CD4-positive, alpha-beta T cell (primary cell): ENCODE measurements at regions not wholly inside any gene's neighbourhood (a gene's known extent, or its start where the extent isn't known, plus 50 kb on each side); places are given as distances from the start of the nearest gene placed in this dataset.
"Not testable (repeated sequence)": the region's sequence is repeated elsewhere in the genome, so short reads cannot be mapped to it uniquely, and the experiment has no call there.

Experiments used
- ATAC-seq: fragments of 200-7000 bp; cut with Tn5 transposase; one replicate; pipeline ENCODE4 v1.10.0; 2022; ENCODE audit warnings: mild to moderate bottlenecking; ENCODE audit not compliant: poor library complexity
- CTCF ChIA-PET: fragments of 350-600 bp; sonication (Branson Sonifier 250); formaldehyde crosslinking; loops from one replicate; lab custom pipeline; 2021; ENCODE audit warnings: antibody characterized with exemption, inconsistent platforms; lab: Charles Lee
- POLR2A ChIA-PET: fragments of 350-600 bp; sonication (Branson Sonifier 250); formaldehyde crosslinking; loops from one replicate; lab custom pipeline; 2021; ENCODE audit warnings: antibody characterized with exemption, inconsistent platforms; lab: Charles Lee
- DNase-seq, 14 experiments: peaks; one replicate each; pipeline ENCODE4 v3.0.0-alpha.2; 2013 to 2020; ENCODE audit warnings: mixed read lengths in 2 of 14
- H3K27ac ChIP-seq, 2 donors: one replicate each; pipeline versions ENCODE4 v1.5.1 to v1.7.0; 2013; ENCODE audit warnings: low read length in 2 of 2, low read depth in 1 of 2, mild to moderate bottlenecking in 1 of 2
- H3K27me3 ChIP-seq, 2 experiments: 1 replicate in 1 of 2; 2 replicates in 1 of 2; pipeline versions ENCODE4 v1.6.1 to v1.7.0; 2013; ENCODE audit warnings: low read length in 2 of 2, control low read depth in 1 of 2, mild to moderate bottlenecking in 1 of 2, moderate library complexity in 1 of 2; ENCODE audit not compliant: insufficient read depth in 2 of 2, control insufficient read depth in 1 of 2
- H3K36me3 ChIP-seq: one replicate; pipeline ENCODE4 v1.6.1; 2013; ENCODE audit warnings: low read length, control low read depth; ENCODE audit not compliant: insufficient read depth
- H3K4me1 ChIP-seq: one replicate; pipeline ENCODE4 v1.6.1; 2013; ENCODE audit warnings: low read length, control low read depth; ENCODE audit not compliant: insufficient read depth
- H3K4me3 ChIP-seq: one replicate; pipeline ENCODE4 v1.5.1; 2013; ENCODE audit warnings: mild to moderate bottlenecking, low read length, moderate library complexity
- H3K9me3 ChIP-seq, 2 experiments: 1 replicate in 1 of 2; 2 replicates in 1 of 2; pipeline versions ENCODE4 v1.6.1 to v1.7.0; 2013; ENCODE audit warnings: low read length in 2 of 2, mild to moderate bottlenecking in 2 of 2, control low read depth in 1 of 2, moderate library complexity in 1 of 2; ENCODE audit not compliant: control insufficient read depth in 1 of 2, insufficient read depth in 1 of 2
- H3K27ac Mint-ChIP-seq: one replicate; pipeline ENCODE4 v1.8.0; 2020; ENCODE audit warnings: mixed read lengths
- H3K27me3 Mint-ChIP-seq: one replicate; pipeline ENCODE4 v1.8.0; 2021; ENCODE audit warnings: mixed read lengths
- H3K36me3 Mint-ChIP-seq: one replicate; pipeline ENCODE4 v1.8.0; 2021; ENCODE audit warnings: low read depth, mixed read lengths
- H3K4me1 Mint-ChIP-seq: one replicate; pipeline ENCODE4 v1.8.0; 2021; ENCODE audit warnings: low read depth, mixed read lengths
- H3K4me3 Mint-ChIP-seq: one replicate; pipeline ENCODE4 v1.8.0; 2020; ENCODE audit warnings: mild to moderate bottlenecking, mixed read lengths
- H3K9me3 Mint-ChIP-seq: one replicate; pipeline ENCODE4 v1.8.0; 2020; ENCODE audit warnings: mixed read lengths
- CTCF ChIP-seq: fragments of 200-600 bp; IDR thresholded peaks from one replicate; pipeline ENCODE4 v1.8.0; 2022; ENCODE audit warnings: antibody characterized with exemption, mild to moderate bottlenecking
- intact Hi-C, 2 experiments: fragments of 100-400 bp; cut with DNase I in 1 of 2; cut with micrococcal nuclease in 1 of 2; formaldehyde crosslinking; loops; one replicate each; pipeline versions ENCODE4 v1.15.1 to v1.9.0; 2023 to 2025; cut with DNase I, micrococcal nuclease

GRCh38 chr11:37141707-37142106, 543.7 kb upstream of the RAG2 start:
- Histone ChIP-seq H3K9me3 (no peaks in the 10 kb centered on the region), H3K4me3 (no peak overlapping the region), H3K4me1 (no peaks in the 10 kb centered on the region), H3K27ac (no peak overlapping the region), H3K36me3 (no peaks in the 10 kb centered on the region), H3K27me3 (no peaks in the 10 kb centered on the region)
- H3K4me3 Mint-ChIP-seq, result no peak overlapping the region
- no peak overlapping the region for H3K27ac Mint-ChIP-seq
- H3K27me3 Mint-ChIP-seq, result no peaks in the 10 kb centered on the region
- ChIA-PET CTCF (no interaction called here), POLR2A (no interaction called here)
- H3K4me1 Mint-ChIP-seq, result no peaks in the 10 kb centered on the region
- ATAC-seq (no peak), DNase-seq (no peak)
- TF ChIP-seq CTCF, result no peak
- intact Hi-C loops, result no loop called here
- peaks cover 24% of the 10 kb centered on the region for H3K9me3 Mint-ChIP-seq
- no peaks in the 10 kb centered on the region for H3K36me3 Mint-ChIP-seq

DNA sequence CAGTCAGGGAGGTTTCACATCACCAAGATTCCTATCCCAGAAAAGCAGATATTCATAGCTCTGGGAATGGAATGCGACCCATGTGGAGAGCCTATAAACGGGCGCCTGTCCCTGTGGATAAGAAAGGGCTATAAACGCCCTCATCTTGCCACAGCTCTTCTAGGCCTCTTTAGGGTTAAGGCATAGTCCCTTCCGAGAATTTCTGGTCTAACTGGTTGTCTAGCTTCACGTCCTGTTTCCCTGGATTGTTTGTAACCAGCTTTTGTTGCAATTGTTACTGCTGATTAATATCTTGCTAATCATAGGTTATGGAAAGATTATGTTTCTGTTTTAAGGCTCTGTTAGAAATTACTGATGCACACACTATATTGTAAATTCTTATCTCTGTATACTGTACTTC, 537.6 kb upstream of the RAG2 start:
- H3K4me3 Mint-ChIP-seq, intact Hi-C loops, POLR2A ChIA-PET, H3K4me3 ChIP-seq, H3K9me3 ChIP-seq, H3K27me3 Mint-ChIP-seq, H3K36me3 Mint-ChIP-seq, DNase-seq, H3K4me1 ChIP-seq, H3K27ac ChIP-seq, H3K27me3 ChIP-seq, H3K4me1 Mint-ChIP-seq, H3K36me3 ChIP-seq, ATAC-seq, H3K27ac Mint-ChIP-seq, CTCF ChIA-PET: not testable (repeated sequence)
- H3K9me3 Mint-ChIP-seq, result peaks cover 30% of the 10 kb centered on the region

GRCh38 chr11:37134637-37135036, 536.6 kb upstream of the RAG2 start:
- Histone ChIP-seq H3K4me3 (no peak overlapping the region), H3K27ac (no peak overlapping the region), H3K27me3 (no peaks in the 10 kb centered on the region), H3K36me3 (no peaks in the 10 kb centered on the region), H3K4me1 (no peaks in the 10 kb centered on the region), H3K9me3 (peaks cover 0 to 8% of the 10 kb centered on the region in 2 experiments)
- no peak for TF ChIP-seq CTCF
- ChIA-PET POLR2A (no interaction called here), CTCF (no interaction called here)
- ATAC-seq, result no peak
- no peaks in the 10 kb centered on the region for H3K27me3 Mint-ChIP-seq
- no peaks in the 10 kb centered on the region for H3K36me3 Mint-ChIP-seq
- no peaks in the 10 kb centered on the region for H3K4me1 Mint-ChIP-seq
- intact Hi-C loops, result no loop called here
- H3K4me3 Mint-ChIP-seq, result no peak overlapping the region
- peaks cover 30% of the 10 kb centered on the region for H3K9me3 Mint-ChIP-seq
- no peak overlapping the region for H3K27ac Mint-ChIP-seq
- no peak for DNase-seq

- H3K27me3 ChIP-seq, result no peaks in the 10 kb centered on the region
- H3K4me3 Mint-ChIP-seq, result no peak overlapping the region
- intact Hi-C loops, result no loop called here
- no peaks in the 10 kb centered on the region for H3K4me1 ChIP-seq
- no peak for DNase-seq
- no peak overlapping the region for H3K27ac Mint-ChIP-seq
- H3K9me3 Mint-ChIP-seq, result peaks cover 9% of the 10 kb centered on the region
- no peaks in the 10 kb centered on the region for H3K27me3 Mint-ChIP-seq
- ChIA-PET POLR2A (no interaction called here), CTCF (no interaction called here)
- no peak for TF ChIP-seq CTCF
- no peak overlapping the region for H3K4me3 ChIP-seq
- no peaks in the 10 kb centered on the region for H3K9me3 ChIP-seq
- no peaks in the 10 kb centered on the region for H3K4me1 Mint-ChIP-seq
- H3K27ac ChIP-seq, result no peak overlapping the region
- H3K36me3 Mint-ChIP-seq, result no peaks in the 10 kb centered on the region
- no peak for ATAC-seq
- no peaks in the 10 kb centered on the region for H3K36me3 ChIP-seq
These were observed 526.3 kb upstream of the RAG2 start for GRCh38 chr11:37124384-37124783.
